Bronchial epithelial cell (primary cell): ENCODE measurements at regions not wholly inside any gene's neighbourhood (a gene's known extent, or its start where the extent isn't known, plus 50 kb on each side); places are given as distances from the start of the nearest gene placed in this dataset.

Experiments
- DNase-seq: peaks from one replicate; pipeline ENCODE4 v3.0.0-alpha.2; 2010; ENCODE audit warnings: low read depth
- FAIRE-seq: peaks from 2 replicates; lab custom pipeline; 2011; peaks lifted over from hg19 to GRCh38; lab: Jason Lieb, UNC
- H3K27me3 ChIP-seq: 2 replicates; pipeline ENCODE4 v1.5.1; 2011; ENCODE audit warnings: low read length; ENCODE audit not compliant: control insufficient read depth, insufficient read depth
- H3K36me3 ChIP-seq: 2 replicates; pipeline ENCODE4 v1.5.1; 2011; ENCODE audit warnings: low read length; ENCODE audit not compliant: control insufficient read depth, insufficient read depth
- H3K4me3 ChIP-seq: 2 replicates; pipeline ENCODE4 v1.5.1; 2011; ENCODE audit warnings: mild to moderate bottlenecking, low read depth, low read length, control low read depth
- TF ChIP-seq, protein P1 (sequence below): IDR thresholded peaks from 2 replicates; pipeline ENCODE4 v1.5.1; 2011; ENCODE audit warnings: mild to moderate bottlenecking, moderate library complexity, low read length, control low read depth, inconsistent platforms; ENCODE audit not compliant: insufficient read depth, severe bottlenecking

DNA sequence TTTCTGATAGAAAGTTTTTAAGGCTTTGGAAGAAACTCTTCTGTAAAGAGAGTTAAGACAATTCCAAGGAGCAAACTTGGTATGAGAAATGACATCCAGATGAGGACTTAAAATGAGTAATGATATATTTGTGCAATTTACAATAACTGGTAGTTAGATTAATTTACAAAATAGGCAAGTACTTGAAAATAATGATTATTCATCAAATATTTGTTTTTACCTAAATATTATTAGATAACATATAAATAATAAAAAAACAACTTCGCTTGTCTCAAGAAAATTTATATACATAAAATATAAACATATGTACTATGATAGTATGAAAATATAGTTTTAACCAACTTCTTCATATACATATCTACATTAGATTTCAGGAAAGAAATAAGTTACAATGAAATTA, 478.5 kb downstream of the TRIB2 start:
- TF ChIP-seq, protein P1, sequence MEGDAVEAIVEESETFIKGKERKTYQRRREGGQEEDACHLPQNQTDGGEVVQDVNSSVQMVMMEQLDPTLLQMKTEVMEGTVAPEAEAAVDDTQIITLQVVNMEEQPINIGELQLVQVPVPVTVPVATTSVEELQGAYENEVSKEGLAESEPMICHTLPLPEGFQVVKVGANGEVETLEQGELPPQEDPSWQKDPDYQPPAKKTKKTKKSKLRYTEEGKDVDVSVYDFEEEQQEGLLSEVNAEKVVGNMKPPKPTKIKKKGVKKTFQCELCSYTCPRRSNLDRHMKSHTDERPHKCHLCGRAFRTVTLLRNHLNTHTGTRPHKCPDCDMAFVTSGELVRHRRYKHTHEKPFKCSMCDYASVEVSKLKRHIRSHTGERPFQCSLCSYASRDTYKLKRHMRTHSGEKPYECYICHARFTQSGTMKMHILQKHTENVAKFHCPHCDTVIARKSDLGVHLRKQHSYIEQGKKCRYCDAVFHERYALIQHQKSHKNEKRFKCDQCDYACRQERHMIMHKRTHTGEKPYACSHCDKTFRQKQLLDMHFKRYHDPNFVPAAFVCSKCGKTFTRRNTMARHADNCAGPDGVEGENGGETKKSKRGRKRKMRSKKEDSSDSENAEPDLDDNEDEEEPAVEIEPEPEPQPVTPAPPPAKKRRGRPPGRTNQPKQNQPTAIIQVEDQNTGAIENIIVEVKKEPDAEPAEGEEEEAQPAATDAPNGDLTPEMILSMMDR = no peak
- Histone ChIP-seq H3K4me3 (no peak overlapping the region), H3K36me3 (no peaks in the 10 kb centered on the region), H3K27me3 (no peaks in the 10 kb centered on the region)
- FAIRE-seq (no peak), DNase-seq (no peak)

DNA sequence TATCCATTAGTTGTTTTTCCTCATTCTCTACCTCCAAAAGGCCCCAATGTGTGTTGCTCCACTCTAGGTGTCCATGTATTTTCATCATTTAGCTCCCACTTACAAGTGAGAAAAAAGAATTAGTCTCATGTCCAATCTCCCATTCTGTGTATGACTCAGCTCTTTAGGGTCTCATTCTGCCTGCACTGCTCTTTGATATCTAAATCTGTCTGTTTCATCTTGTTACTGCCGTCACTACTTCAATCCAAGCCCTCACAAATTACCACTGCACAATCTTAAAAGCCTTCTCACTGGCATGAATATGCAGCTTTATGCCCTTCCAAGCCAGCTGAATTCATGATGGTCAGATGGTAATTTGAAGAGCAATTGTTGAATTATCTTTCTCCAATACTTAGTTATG, 480.5 kb downstream of the TRIB2 start:
- TF ChIP-seq, protein P1 = no peak
- H3K4me3 ChIP-seq = no peak overlapping the region
- DNase-seq = no peak
- no peaks in the 10 kb centered on the region for H3K27me3 ChIP-seq
- no peak for FAIRE-seq
- H3K36me3 ChIP-seq = no peaks in the 10 kb centered on the region

DNA sequence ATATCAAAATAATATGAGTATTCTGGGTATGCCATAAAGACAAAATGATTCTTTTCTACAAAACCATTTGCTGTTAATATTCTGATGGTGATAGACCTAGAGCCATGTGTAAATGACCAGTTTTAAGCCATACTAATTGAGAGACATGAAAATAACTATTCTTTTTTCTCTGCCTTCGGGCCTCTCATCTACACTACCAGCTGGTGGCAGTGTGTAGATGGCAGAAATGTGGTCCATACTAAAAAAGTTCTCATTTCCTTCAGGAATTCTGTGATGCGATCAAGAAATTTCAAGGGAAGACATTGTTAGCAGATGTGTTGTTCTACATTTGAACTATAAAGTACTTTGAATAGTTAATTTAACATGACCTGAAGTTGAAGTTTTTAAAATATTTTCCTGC, 485.2 kb downstream of the TRIB2 start:
- DNase-seq = peak; percentile 9
- Histone ChIP-seq H3K36me3 (no peaks in the 10 kb centered on the region), H3K27me3 (no peaks in the 10 kb centered on the region), H3K4me3 (no peak overlapping the region)
- FAIRE-seq = no peak
- TF ChIP-seq, protein P1 = peak; percentile 8

DNA sequence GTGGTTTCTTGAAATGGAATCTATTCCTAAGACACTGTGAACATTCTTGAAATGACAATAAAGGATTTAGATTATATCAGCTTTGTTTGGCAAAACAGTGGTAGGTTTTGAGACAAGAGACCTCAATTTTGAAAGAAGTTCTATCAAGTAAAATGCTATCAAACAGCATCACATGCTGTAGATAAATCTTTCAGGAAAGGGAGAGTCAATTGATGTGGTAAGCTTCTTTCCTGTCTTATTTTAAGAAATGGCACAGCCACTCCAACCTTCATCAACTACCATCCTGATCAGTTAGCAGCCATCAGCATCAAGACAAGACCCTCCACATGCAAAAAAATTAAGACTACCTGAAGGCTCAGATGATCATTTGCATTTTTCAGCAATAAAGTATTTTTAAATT, 495.4 kb downstream of the TRIB2 start:
- FAIRE-seq (no peak), DNase-seq (no peak)
- TF ChIP-seq, protein P1 = no peak
- Histone ChIP-seq H3K4me3 (no peak overlapping the region), H3K27me3 (no peaks in the 10 kb centered on the region), H3K36me3 (no peaks in the 10 kb centered on the region)

DNA sequence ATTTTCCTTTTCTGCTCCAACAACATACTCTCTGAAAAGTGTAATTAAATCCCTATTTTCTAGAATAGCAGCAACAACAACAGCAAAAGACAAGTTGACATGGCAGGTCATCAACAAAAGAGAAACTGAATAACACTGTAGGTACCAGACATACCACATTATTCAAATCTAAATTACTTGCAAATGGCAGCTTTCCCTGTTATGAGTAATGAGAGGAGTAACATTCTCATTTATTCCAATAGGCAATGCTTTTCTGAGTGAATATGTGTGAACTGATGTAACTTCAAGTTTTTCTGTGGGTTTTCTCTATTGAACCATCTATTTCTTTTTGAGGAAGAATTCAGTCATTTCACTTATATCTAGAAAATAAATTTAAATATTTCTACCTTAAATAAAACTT, 501.5 kb downstream of the TRIB2 start:
- FAIRE-seq (no peak), DNase-seq (no peak)
- Histone ChIP-seq H3K27me3 (no peaks in the 10 kb centered on the region), H3K4me3 (no peak overlapping the region), H3K36me3 (no peaks in the 10 kb centered on the region)
- TF ChIP-seq, protein P1 = no peak

DNA sequence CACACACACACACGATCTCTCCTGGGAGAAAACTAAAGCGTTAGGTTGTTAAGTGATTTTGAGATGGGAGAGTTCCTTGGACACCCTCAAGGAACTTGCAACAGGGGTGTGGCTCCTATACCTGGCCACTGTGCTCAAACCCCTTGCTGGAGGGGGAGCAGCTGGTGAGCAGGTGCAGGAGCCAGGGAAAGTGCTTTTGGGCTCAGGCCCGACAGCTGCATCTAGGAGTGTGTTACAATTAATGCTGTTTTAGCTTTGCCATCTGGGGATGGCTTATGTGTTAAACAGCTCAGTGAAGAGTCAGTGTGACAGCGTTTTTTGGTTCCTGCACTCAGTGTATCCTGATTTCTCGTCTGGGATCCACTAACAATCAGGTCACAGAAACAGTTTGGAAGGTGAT, 510.8 kb downstream of the TRIB2 start:
- H3K36me3 ChIP-seq = no peaks in the 10 kb centered on the region
- TF ChIP-seq, protein P1 = no peak
- DNase-seq (no peak), FAIRE-seq (no peak)
- no peaks in the 10 kb centered on the region for H3K27me3 ChIP-seq
- no peak overlapping the region for H3K4me3 ChIP-seq
